HCT116 (cell line): ENCODE measurements at regions not wholly inside any gene's neighbourhood (a gene's known extent, or its start where the extent isn't known, plus 50 kb on each side); places are given as distances from the start of the nearest gene placed in this dataset.

Experiments used
- ATAC-seq: fragments of 200-7000 bp; cut with Tn5 transposase; 2 replicates; pipeline ENCODE4 v1.9.1; 2020; ENCODE audit warnings: mild to moderate bottlenecking, moderate library complexity
- BruUV-seq: library from RNA; stranded (reverse); fragments of 400-500 nt; replicated peaks from 2 replicates; lab custom pipeline; 2021; lab: Mats Ljungman, UMichigan
- CTCF ChIA-PET: fragments of 300-600 bp; sonication (Branson Sonifier 250); formaldehyde crosslinking; loops from one replicate; lab custom pipeline; 2021; ENCODE audit warnings: antibody characterized with exemption; lab: Charles Lee
- POLR2A ChIA-PET: fragments of 300-600, 350-600 bp; sonication (Branson Sonifier 250); formaldehyde crosslinking; loops from one replicate; lab custom pipeline; 2021; ENCODE audit warnings: antibody characterized with exemption; lab: Charles Lee
- RAD21 ChIA-PET, 2 experiments: fragments of 300-600 bp; sonication (Branson Sonifier 250); formaldehyde crosslinking; loops; one replicate each; lab custom pipeline; 2023; ENCODE audit warnings: low total read pairs in 2 of 2; ENCODE audit not compliant: uncharacterized antibody in 2 of 2, unreplicated experiment in 2 of 2, low non-redundant PET in 1 of 2; lab: Charles Lee
- DNase-seq: peaks from one replicate; pipeline ENCODE4 v3.0.0-alpha.2; 2010; ENCODE audit warnings: low read depth, low spot score
- H2AFZ ChIP-seq: fragments of 200-600 bp; shearing (Covaris generic), sonication (generic); 2 replicates; pipeline ENCODE4 v1.6.1; 2017; ENCODE audit warnings: low read depth, mixed run types, mixed read lengths, antibody characterized with exemption, low read length; ENCODE audit not compliant: poor library complexity, severe bottlenecking
- H3K27ac ChIP-seq: 2 replicates; pipeline ENCODE4 v1.5.1; 2012; ENCODE audit warnings: low read depth, low read length
- H3K27me3 ChIP-seq: fragments of 200-600 bp; sonication (generic); 2 replicates; pipeline ENCODE4 v1.6.1; 2016; ENCODE audit warnings: mixed run types, low read length, mixed read lengths; ENCODE audit not compliant: insufficient read depth
- H3K36me3 ChIP-seq, 2 experiments: fragments of 200-500 bp in 1 of 2; fragments of 200-600 bp in 1 of 2; sonication (Bioruptor generic) in 1 of 2; sonication (generic) in 1 of 2; 2 replicates each; pipeline versions ENCODE4 v1.5.1 to v1.6.1; 2014 to 2016; ENCODE audit warnings: low read length in 2 of 2, inconsistent platforms in 1 of 2, mixed read lengths in 1 of 2, mixed run types in 1 of 2; ENCODE audit not compliant: insufficient read depth in 2 of 2, control insufficient read depth in 1 of 2
- H3K4me1 ChIP-seq, 2 experiments: fragments of 200-600 bp in 1 of 2; sonication (generic) in 1 of 2; 2 replicates each; pipeline versions ENCODE4 v1.5.1 to v1.6.1; 2012 to 2017; ENCODE audit warnings: low read length in 2 of 2, inconsistent platforms in 1 of 2, mild to moderate bottlenecking in 1 of 2, mixed read lengths in 1 of 2, mixed run types in 1 of 2, moderate library complexity in 1 of 2; ENCODE audit not compliant: insufficient read depth in 2 of 2, control insufficient read depth in 1 of 2
- H3K4me2 ChIP-seq: fragments of 200-600 bp; sonication (generic); 2 replicates; pipeline ENCODE4 v1.6.1; 2017; ENCODE audit warnings: mixed run types, low read length, mixed read lengths
- H3K4me3 ChIP-seq, 2 experiments: fragments of 200-600 bp in 1 of 2; sonication (generic) in 1 of 2; replicated peaks in 1 of 2; 2 replicates each; pipeline ENCODE4 v1.5.1; 2011 to 2016; ENCODE audit warnings: low read length in 2 of 2, control low read depth in 1 of 2, low read depth in 1 of 2, mild to moderate bottlenecking in 1 of 2, mixed read lengths in 1 of 2, mixed run types in 1 of 2
- H3K79me2 ChIP-seq: fragments of 200-600 bp; sonication (generic); 2 replicates; pipeline ENCODE4 v1.6.1; 2017; ENCODE audit warnings: mild to moderate bottlenecking, mixed run types, low read length, moderate library complexity, mixed read lengths; ENCODE audit not compliant: insufficient read depth
- H3K9ac ChIP-seq: fragments of 200-600 bp; sonication (generic); 2 replicates; pipeline ENCODE4 v1.6.1; 2016; ENCODE audit warnings: low read length, mixed read lengths
- H3K9me2 ChIP-seq: fragments of 200-600 bp; sonication (generic), shearing (Covaris generic); 2 replicates; pipeline ENCODE4 v1.6.1; 2017; ENCODE audit warnings: mixed run types, mild to moderate bottlenecking, moderate library complexity; ENCODE audit not compliant: insufficient read depth
- H3K9me3 ChIP-seq, 2 experiments: fragments of 200-500 bp in 1 of 2; fragments of 200-600 bp in 1 of 2; sonication (Bioruptor generic) in 1 of 2; sonication (generic) in 1 of 2; 2 replicates each; pipeline ENCODE4 v1.6.1; 2014 to 2017; ENCODE audit warnings: low read length in 2 of 2, mixed read lengths in 2 of 2, inconsistent platforms in 1 of 2, low read depth in 1 of 2, mild to moderate bottlenecking in 1 of 2, mixed run types in 1 of 2, moderate library complexity in 1 of 2; ENCODE audit not compliant: control insufficient read depth in 1 of 2, insufficient read depth in 1 of 2
- H4K20me1 ChIP-seq: fragments of 200-600 bp; sonication (generic), shearing (Covaris generic); 2 replicates; pipeline ENCODE4 v1.6.1; 2017; ENCODE audit warnings: mixed run types, mild to moderate bottlenecking, moderate library complexity; ENCODE audit not compliant: insufficient read depth
- CBX3 ChIP-seq: IDR thresholded peaks from 2 replicates; pipeline ENCODE4 v1.6.1; 2012; ENCODE audit warnings: low read depth
- CEBPB ChIP-seq: IDR thresholded peaks from 2 replicates; pipeline ENCODE4 v1.6.1; 2012; ENCODE audit warnings: low read depth
- ELF1 ChIP-seq: IDR thresholded peaks from 2 replicates; pipeline ENCODE4 v1.6.1; 2012; ENCODE audit warnings: low read depth, borderline replicate concordance
- EZH2 ChIP-seq: fragments of 200-600 bp; sonication (generic); IDR thresholded peaks from 2 replicates; pipeline ENCODE4 v1.6.1; 2017; ENCODE audit warnings: antibody characterized with exemption, mixed run types
- EZH2phosphoT487 ChIP-seq: fragments of 200-600 bp; IDR thresholded peaks from 2 replicates; pipeline ENCODE4 v1.6.1; 2018; ENCODE audit warnings: antibody characterized with exemption, borderline replicate concordance
- FOSL1 ChIP-seq: IDR thresholded peaks from 2 replicates; pipeline ENCODE4 v1.6.1; 2012; ENCODE audit warnings: low read depth
- JUND ChIP-seq: IDR thresholded peaks from 2 replicates; pipeline ENCODE4 v1.6.1; 2012
- POLR2A ChIP-seq: IDR thresholded peaks from 2 replicates; pipeline ENCODE4 v1.7.0; 2011; ENCODE audit warnings: borderline replicate concordance; ENCODE audit not compliant: insufficient read depth, insufficient read length; ENCODE audit errors: extremely low read depth
- POLR2AphosphoS5 ChIP-seq: IDR thresholded peaks from 2 replicates; pipeline ENCODE4 v1.6.1; 2011; ENCODE audit warnings: mild to moderate bottlenecking, low read depth, low read length, moderate library complexity
- RAD21 ChIP-seq: IDR thresholded peaks from 2 replicates; pipeline ENCODE4 v1.6.1; 2012; ENCODE audit warnings: low read depth, mild to moderate bottlenecking
- SIN3A ChIP-seq: IDR thresholded peaks from 2 replicates; pipeline ENCODE4 v1.6.1; 2012; ENCODE audit warnings: low read depth
- SP1 ChIP-seq: IDR thresholded peaks from 2 replicates; pipeline ENCODE4 v1.6.1; 2012; ENCODE audit warnings: low read depth
- SRF ChIP-seq: IDR thresholded peaks from 2 replicates; pipeline ENCODE4 v1.6.1; 2012; ENCODE audit warnings: low read depth
- TCF7L2 ChIP-seq: IDR thresholded peaks from 2 replicates; pipeline ENCODE4 v1.7.0; 2011; ENCODE audit warnings: borderline replicate concordance, inconsistent platforms; ENCODE audit not compliant: insufficient read depth, insufficient read length; ENCODE audit errors: extremely low read depth
- YY1 ChIP-seq: IDR thresholded peaks from 2 replicates; pipeline ENCODE4 v1.6.1; 2011; ENCODE audit warnings: low read length, low read depth, moderate library complexity, mild to moderate bottlenecking; ENCODE audit not compliant: insufficient replicate concordance; ENCODE audit errors: extremely low read depth
- ZFX ChIP-seq: fragments of 450-650 bp; IDR thresholded peaks from 2 replicates; pipeline ENCODE4 v1.6.1; 2017
- ZNF274 ChIP-seq: fragments of 200-500 bp; sonication (Bioruptor generic); IDR thresholded peaks from 2 replicates; pipeline ENCODE4 v1.6.1; 2014; ENCODE audit warnings: mild to moderate bottlenecking, low read depth, low read length, inconsistent platforms
- intact Hi-C: fragments of 100-400 bp; cut with micrococcal nuclease; formaldehyde crosslinking; loops from 2 replicates; pipeline ENCODE4 v1.10.0; 2022
- TF ChIP-seq, protein P1 (sequence below): IDR thresholded peaks from 2 replicates; pipeline ENCODE4 v1.6.1; 2011; ENCODE audit warnings: mild to moderate bottlenecking, low read length, moderate library complexity; ENCODE audit not compliant: insufficient replicate concordance; ENCODE audit errors: extremely low read depth
- TF ChIP-seq, protein P2 (sequence below), 3 experiments: fragments of 200-600 bp in 1 of 3; sonication (generic) in 1 of 3; IDR thresholded peaks in 2 of 3; conservative IDR thresholded peaks in 1 of 3; 2 replicates each; pipeline ENCODE4 v1.5.1; 2012 to 2017; ENCODE audit warnings: low read depth in 2 of 3, low read length in 2 of 3, antibody characterized with exemption in 1 of 3, borderline replicate concordance in 1 of 3, control low read depth in 1 of 3, mild to moderate bottlenecking in 1 of 3, mixed read lengths in 1 of 3, mixed run types in 1 of 3, moderate library complexity in 1 of 3; ENCODE audit not compliant: insufficient read depth in 1 of 3
- TF ChIP-seq, protein P3 (sequence below): IDR thresholded peaks from 2 replicates; pipeline ENCODE4 v1.6.1; 2012
- TF ChIP-seq, protein P4 (sequence below): IDR thresholded peaks from 2 replicates; pipeline ENCODE4 v1.6.1; 2012; ENCODE audit warnings: low read depth

DNA sequence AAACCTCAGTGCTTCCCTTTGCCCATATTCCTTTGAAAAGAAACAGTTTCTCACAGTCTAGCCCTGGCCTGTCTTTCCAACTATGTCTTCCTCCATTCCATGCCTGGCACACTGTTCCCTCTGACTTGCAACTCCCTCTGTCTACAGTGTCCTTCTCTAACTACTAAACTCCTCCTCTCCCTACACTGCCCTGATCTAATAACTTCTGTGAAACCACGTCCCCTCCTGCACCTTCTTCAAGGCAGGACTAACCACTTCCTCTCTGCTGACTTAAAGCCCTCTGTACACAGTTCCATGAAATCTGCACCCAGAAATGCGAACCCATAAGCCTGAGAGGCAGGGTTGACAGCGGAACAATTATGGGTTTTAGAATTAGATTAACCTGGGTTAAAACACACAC is 62.2 kb upstream of the ATP1B1 start (continued):
- TF ChIP-seq, protein P1, sequence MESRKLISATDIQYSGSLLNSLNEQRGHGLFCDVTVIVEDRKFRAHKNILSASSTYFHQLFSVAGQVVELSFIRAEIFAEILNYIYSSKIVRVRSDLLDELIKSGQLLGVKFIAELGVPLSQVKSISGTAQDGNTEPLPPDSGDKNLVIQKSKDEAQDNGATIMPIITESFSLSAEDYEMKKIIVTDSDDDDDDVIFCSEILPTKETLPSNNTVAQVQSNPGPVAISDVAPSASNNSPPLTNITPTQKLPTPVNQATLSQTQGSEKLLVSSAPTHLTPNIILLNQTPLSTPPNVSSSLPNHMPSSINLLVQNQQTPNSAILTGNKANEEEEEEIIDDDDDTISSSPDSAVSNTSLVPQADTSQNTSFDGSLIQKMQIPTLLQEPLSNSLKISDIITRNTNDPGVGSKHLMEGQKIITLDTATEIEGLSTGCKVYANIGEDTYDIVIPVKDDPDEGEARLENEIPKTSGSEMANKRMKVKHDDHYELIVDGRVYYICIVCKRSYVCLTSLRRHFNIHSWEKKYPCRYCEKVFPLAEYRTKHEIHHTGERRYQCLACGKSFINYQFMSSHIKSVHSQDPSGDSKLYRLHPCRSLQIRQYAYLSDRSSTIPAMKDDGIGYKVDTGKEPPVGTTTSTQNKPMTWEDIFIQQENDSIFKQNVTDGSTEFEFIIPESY, result no peak

DNA sequence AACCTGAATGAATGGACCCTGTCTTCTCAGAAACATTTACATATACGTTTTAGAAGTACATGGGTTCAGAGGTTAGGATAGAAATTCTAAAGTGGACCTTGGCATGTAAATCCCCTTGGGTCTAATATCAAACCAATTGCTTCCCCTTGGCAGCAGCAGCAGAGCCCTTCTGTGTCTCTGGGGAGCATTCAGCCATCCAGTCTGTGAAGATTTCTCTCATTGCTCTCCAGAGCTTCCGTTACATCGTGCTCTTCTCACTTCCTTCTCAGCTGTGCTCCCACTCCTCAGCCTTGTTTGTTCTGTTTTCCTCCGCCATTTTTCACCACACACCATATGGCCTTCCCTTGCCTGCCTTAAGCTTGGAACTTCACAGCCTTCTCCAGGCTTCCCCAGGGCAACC is 61.5 kb upstream of the ATP1B1 start:
- no peaks in the 10 kb centered on the region for H3K36me3 ChIP-seq
- BruUV-seq, result no TSS peak
- no peaks in the 10 kb centered on the region for H3K27me3 ChIP-seq
- no peaks in the 10 kb centered on the region for H4K20me1 ChIP-seq
- no peaks in the 10 kb centered on the region for H3K4me1 ChIP-seq
- RAD21 ChIA-PET, result no interaction called here
- no peak overlapping the region for H3K27ac ChIP-seq
- CTCF ChIA-PET, result no interaction called here
- H3K9me2 ChIP-seq, result no peaks in the 10 kb centered on the region
- H3K79me2 ChIP-seq, result no peaks in the 10 kb centered on the region
- no peak overlapping the region for H2AFZ ChIP-seq
- H3K4me2 ChIP-seq, result no peak overlapping the region
- TF ChIP-seq SIN3A (no peak), CEBPB (no peak), EZH2 (no peak), SRF (no peak), JUND (no peak), POLR2AphosphoS5 (no peak), FOSL1 (no peak), YY1 (no peak), POLR2A (no peak), SP1 (no peak), ZFX (no peak), RAD21 (no peak), TCF7L2 (no peak), ELF1 (no peak), CBX3 (no peak), ZNF274 (no peak), EZH2phosphoT487 (no peak)
- TF ChIP-seq, protein P2, sequence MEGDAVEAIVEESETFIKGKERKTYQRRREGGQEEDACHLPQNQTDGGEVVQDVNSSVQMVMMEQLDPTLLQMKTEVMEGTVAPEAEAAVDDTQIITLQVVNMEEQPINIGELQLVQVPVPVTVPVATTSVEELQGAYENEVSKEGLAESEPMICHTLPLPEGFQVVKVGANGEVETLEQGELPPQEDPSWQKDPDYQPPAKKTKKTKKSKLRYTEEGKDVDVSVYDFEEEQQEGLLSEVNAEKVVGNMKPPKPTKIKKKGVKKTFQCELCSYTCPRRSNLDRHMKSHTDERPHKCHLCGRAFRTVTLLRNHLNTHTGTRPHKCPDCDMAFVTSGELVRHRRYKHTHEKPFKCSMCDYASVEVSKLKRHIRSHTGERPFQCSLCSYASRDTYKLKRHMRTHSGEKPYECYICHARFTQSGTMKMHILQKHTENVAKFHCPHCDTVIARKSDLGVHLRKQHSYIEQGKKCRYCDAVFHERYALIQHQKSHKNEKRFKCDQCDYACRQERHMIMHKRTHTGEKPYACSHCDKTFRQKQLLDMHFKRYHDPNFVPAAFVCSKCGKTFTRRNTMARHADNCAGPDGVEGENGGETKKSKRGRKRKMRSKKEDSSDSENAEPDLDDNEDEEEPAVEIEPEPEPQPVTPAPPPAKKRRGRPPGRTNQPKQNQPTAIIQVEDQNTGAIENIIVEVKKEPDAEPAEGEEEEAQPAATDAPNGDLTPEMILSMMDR (IDR thresholded peaks at IDR 0.05 in 2 of 3, conservative IDR thresholded peaks at IDR 0.05 in 1 of 3; ENCODE audit: borderline replicate concordance in 1 of 3, insufficient read depth in 1 of 3, low read depth in 2 of 3, low read length in 2 of 3), result no peak
- TF ChIP-seq, protein P3, sequence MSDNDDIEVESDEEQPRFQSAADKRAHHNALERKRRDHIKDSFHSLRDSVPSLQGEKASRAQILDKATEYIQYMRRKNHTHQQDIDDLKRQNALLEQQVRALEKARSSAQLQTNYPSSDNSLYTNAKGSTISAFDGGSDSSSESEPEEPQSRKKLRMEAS, result no peak
- TF ChIP-seq, protein P4, sequence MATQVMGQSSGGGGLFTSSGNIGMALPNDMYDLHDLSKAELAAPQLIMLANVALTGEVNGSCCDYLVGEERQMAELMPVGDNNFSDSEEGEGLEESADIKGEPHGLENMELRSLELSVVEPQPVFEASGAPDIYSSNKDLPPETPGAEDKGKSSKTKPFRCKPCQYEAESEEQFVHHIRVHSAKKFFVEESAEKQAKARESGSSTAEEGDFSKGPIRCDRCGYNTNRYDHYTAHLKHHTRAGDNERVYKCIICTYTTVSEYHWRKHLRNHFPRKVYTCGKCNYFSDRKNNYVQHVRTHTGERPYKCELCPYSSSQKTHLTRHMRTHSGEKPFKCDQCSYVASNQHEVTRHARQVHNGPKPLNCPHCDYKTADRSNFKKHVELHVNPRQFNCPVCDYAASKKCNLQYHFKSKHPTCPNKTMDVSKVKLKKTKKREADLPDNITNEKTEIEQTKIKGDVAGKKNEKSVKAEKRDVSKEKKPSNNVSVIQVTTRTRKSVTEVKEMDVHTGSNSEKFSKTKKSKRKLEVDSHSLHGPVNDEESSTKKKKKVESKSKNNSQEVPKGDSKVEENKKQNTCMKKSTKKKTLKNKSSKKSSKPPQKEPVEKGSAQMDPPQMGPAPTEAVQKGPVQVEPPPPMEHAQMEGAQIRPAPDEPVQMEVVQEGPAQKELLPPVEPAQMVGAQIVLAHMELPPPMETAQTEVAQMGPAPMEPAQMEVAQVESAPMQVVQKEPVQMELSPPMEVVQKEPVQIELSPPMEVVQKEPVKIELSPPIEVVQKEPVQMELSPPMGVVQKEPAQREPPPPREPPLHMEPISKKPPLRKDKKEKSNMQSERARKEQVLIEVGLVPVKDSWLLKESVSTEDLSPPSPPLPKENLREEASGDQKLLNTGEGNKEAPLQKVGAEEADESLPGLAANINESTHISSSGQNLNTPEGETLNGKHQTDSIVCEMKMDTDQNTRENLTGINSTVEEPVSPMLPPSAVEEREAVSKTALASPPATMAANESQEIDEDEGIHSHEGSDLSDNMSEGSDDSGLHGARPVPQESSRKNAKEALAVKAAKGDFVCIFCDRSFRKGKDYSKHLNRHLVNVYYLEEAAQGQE, result no peak
- H3K9me3 ChIP-seq, result no peaks in the 10 kb centered on the region
- intact Hi-C loops, result no loop called here
- no peak overlapping the region for H3K4me3 ChIP-seq
- ATAC-seq, result no peak
- no peak overlapping the region for H3K9ac ChIP-seq
- POLR2A ChIA-PET, result no interaction called here
- no peak for DNase-seq
